OCI-LY3 (cell line): ENCODE measurements at regions not wholly inside any gene's neighbourhood (a gene's known extent, or its start where the extent isn't known, plus 50 kb on each side); places are given as distances from the start of the nearest gene placed in this dataset.

Experiments
- H2AFZ ChIP-seq: fragments of 200-600, 300-600 bp; shearing (Covaris generic); 2 replicates; pipeline ENCODE4 v1.6.0; 2014; ENCODE audit warnings: antibody characterized with exemption, low read depth, low read length
- H3K27ac ChIP-seq: fragments of 200-600, 300-600 bp; sonication (generic); 2 replicates; pipeline ENCODE4 v1.5.1; 2014; ENCODE audit warnings: mild to moderate bottlenecking, low read length, moderate library complexity, mixed read lengths
- H3K27me3 ChIP-seq: fragments of 200-600, 300-600 bp; sonication (generic); 2 replicates; pipeline ENCODE4 v1.6.1; 2014; ENCODE audit warnings: low read depth, low read length, mixed read lengths
- H3K36me3 ChIP-seq: fragments of 200-600, 300-600 bp; sonication (generic); replicated peaks from 2 replicates; pipeline ENCODE3; 2014; ENCODE audit warnings: low read depth, low read length, mixed read lengths
- H3K4me1 ChIP-seq: fragments of 300-600, 200-600 bp; sonication (generic); 2 replicates; pipeline ENCODE4 v1.6.1; 2014; ENCODE audit warnings: low read length, mixed read lengths
- H3K4me2 ChIP-seq: fragments of 200-600, 300-600 bp; sonication (generic); 2 replicates; pipeline ENCODE4 v1.6.1; 2014; ENCODE audit warnings: low read length, mixed read lengths
- H3K4me3 ChIP-seq: fragments of 300-600, 200-600 bp; sonication (generic); 2 replicates; pipeline ENCODE4 v1.5.1; 2014; ENCODE audit warnings: antibody characterized with exemption, mild to moderate bottlenecking, low read length, moderate library complexity
- H3K79me2 ChIP-seq: fragments of 300-600, 200-600 bp; shearing (Covaris generic); 2 replicates; pipeline ENCODE4 v1.6.1; 2014; ENCODE audit warnings: mild to moderate bottlenecking, low read length, mixed read lengths
- H3K9ac ChIP-seq: fragments of 300-600, 200-600 bp; shearing (Covaris generic); 2 replicates; pipeline ENCODE4 v1.6.0; 2014; ENCODE audit warnings: mild to moderate bottlenecking, low read length, moderate library complexity
- H3K9me3 ChIP-seq: fragments of 200-600, 300-600 bp; shearing (Covaris generic); 2 replicates; pipeline ENCODE4 v1.6.1; 2014; ENCODE audit warnings: low read length, mixed read lengths; ENCODE audit not compliant: insufficient read depth
- H4K20me1 ChIP-seq: fragments of 200-600, 300-600 bp; sonication (generic); 2 replicates; pipeline ENCODE4 v1.6.1; 2016; ENCODE audit warnings: low read length, mixed read lengths; ENCODE audit not compliant: insufficient read depth
- CTCF ChIP-seq: fragments of 200-600, 300-600 bp; sonication (generic); IDR thresholded peaks from 2 replicates; pipeline ENCODE4 v1.5.1; 2014; ENCODE audit warnings: antibody characterized with exemption, low read length, low read depth
- EZH2phosphoT487 ChIP-seq: fragments of 200-600 bp; shearing (Covaris generic); IDR thresholded peaks from 2 replicates; pipeline ENCODE4 v1.6.1; 2018; ENCODE audit warnings: antibody characterized with exemption, mixed run types, low read depth

- Histone ChIP-seq H3K27me3 (no peaks in the 10 kb centered on the region), H3K79me2 (no peaks in the 10 kb centered on the region), H3K9me3 (no peaks in the 10 kb centered on the region), H3K36me3 (no peaks in the 10 kb centered on the region), H3K9ac (no peak overlapping the region), H3K4me2 (no peak overlapping the region), H3K4me1 (peaks cover 6% of the 10 kb centered on the region; the same call in 1 of the 2 replicates), H3K27ac (no peak overlapping the region), H3K4me3 (no peak overlapping the region), H2AFZ (no peak overlapping the region), H4K20me1 (no peaks in the 10 kb centered on the region)
- TF ChIP-seq EZH2phosphoT487 (no peak), CTCF (no peak)
Observed at GRCh38 chr5:74312746-74313145, 327.8 kb downstream of the ENC1 start.

- H4K20me1 ChIP-seq, result no peaks in the 10 kb centered on the region
- H3K27ac ChIP-seq, result no peak overlapping the region
- TF ChIP-seq EZH2phosphoT487 (no peak), CTCF (no peak)
- no peaks in the 10 kb centered on the region for H3K36me3 ChIP-seq
- no peaks in the 10 kb centered on the region for H3K9me3 ChIP-seq
- no peaks in the 10 kb centered on the region for H3K79me2 ChIP-seq
- peaks cover 9% of the 10 kb centered on the region for H3K4me1 ChIP-seq
- H3K4me3 ChIP-seq, result no peak overlapping the region
- H3K4me2 ChIP-seq, result no peak overlapping the region
- no peak overlapping the region for H2AFZ ChIP-seq
- no peak overlapping the region for H3K9ac ChIP-seq
- H3K27me3 ChIP-seq, result no peaks in the 10 kb centered on the region
Observed at GRCh38 chr5:74311961-74312360, 328.6 kb downstream of the ENC1 start.

GRCh38 chr5:74310997-74311930 is 329.3 kb downstream of the ENC1 start:
- Histone ChIP-seq H3K27me3 (no peaks in the 10 kb centered on the region), H3K4me2 (no peak overlapping the region), H3K4me1 (peaks cover 16% of the 10 kb centered on the region), H4K20me1 (no peaks in the 10 kb centered on the region), H3K36me3 (no peaks in the 10 kb centered on the region), H2AFZ (no peak overlapping the region), H3K27ac (no peak overlapping the region), H3K9me3 (no peaks in the 10 kb centered on the region), H3K4me3 (no peak overlapping the region), H3K9ac (no peak overlapping the region), H3K79me2 (no peaks in the 10 kb centered on the region)
- no peak for TF ChIP-seq CTCF
- TF ChIP-seq EZH2phosphoT487, result no peak

- TF ChIP-seq EZH2phosphoT487 (no peak), CTCF (no peak)
- Histone ChIP-seq H3K36me3 (no peaks in the 10 kb centered on the region), H3K27ac (no peak overlapping the region), H3K4me1 (peaks cover 10% of the 10 kb centered on the region), H3K9ac (no peak overlapping the region), H4K20me1 (no peaks in the 10 kb centered on the region), H2AFZ (no peak overlapping the region), H3K4me2 (no peak overlapping the region), H3K9me3 (no peaks in the 10 kb centered on the region), H3K27me3 (no peaks in the 10 kb centered on the region), H3K79me2 (no peaks in the 10 kb centered on the region), H3K4me3 (no peak overlapping the region)
Observed at GRCh38 chr5:74310386-74310785, 330.1 kb downstream of the ENC1 start.
